Lower leg skin (tissue), 3 donors: ENCODE measurements at regions not wholly inside any gene's neighbourhood (a gene's known extent, or its start where the extent isn't known, plus 50 kb on each side); places are given as distances from the start of the nearest gene placed in this dataset.

Source experiments
- CTCF ChIP-seq, 3 donors: fragments of 450-650 bp; IDR thresholded peaks; one replicate each; pipeline ENCODE4 v1.5.1; 2016; ENCODE audit warnings: antibody characterized with exemption in 3 of 3, mild to moderate bottlenecking in 3 of 3, moderate library complexity in 2 of 3
- POLR2A ChIP-seq, 2 donors: fragments of 450-650 bp; IDR thresholded peaks; one replicate each; pipeline ENCODE4 v1.6.1; 2016 to 2017; ENCODE audit warnings: antibody characterized with exemption in 2 of 2, mild to moderate bottlenecking in 1 of 2, moderate library complexity in 1 of 2

- no peak for TF ChIP-seq CTCF (IDR thresholded peaks at IDR 0.05)
- no peak for TF ChIP-seq POLR2A (IDR thresholded peaks at IDR 0.05)
These were observed 1022.5 kb downstream of the BCL11B start for GRCh38 chr14:98249476-98249875.
